ENCODE measurements at regions not wholly inside any gene's neighbourhood (a gene's known extent, or its start where the extent isn't known, plus 50 kb on each side); places are given as distances from the start of the nearest gene placed in this dataset.

DNA sequence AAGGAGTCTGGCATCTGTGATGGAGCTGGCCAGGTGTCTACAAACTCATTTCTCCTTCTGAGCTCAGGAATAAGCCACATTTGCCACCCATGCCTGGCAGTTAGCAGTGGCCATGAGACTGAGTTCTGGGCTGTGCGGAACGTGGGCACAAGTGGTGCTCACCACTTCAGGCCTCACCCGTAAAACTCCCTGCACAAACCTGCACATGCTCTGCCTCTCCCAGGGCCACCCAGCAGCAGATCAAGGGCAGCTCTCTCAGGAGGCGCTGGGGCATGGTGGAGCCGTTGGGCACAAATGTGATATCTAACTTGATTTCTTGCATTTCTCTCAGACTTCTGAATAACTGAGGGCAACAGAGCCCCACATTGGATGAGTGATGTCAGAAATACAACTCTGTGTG lies 269.5 kb downstream of the HIVEP2 start (continued):
- TF ChIP-seq, protein P1, sequence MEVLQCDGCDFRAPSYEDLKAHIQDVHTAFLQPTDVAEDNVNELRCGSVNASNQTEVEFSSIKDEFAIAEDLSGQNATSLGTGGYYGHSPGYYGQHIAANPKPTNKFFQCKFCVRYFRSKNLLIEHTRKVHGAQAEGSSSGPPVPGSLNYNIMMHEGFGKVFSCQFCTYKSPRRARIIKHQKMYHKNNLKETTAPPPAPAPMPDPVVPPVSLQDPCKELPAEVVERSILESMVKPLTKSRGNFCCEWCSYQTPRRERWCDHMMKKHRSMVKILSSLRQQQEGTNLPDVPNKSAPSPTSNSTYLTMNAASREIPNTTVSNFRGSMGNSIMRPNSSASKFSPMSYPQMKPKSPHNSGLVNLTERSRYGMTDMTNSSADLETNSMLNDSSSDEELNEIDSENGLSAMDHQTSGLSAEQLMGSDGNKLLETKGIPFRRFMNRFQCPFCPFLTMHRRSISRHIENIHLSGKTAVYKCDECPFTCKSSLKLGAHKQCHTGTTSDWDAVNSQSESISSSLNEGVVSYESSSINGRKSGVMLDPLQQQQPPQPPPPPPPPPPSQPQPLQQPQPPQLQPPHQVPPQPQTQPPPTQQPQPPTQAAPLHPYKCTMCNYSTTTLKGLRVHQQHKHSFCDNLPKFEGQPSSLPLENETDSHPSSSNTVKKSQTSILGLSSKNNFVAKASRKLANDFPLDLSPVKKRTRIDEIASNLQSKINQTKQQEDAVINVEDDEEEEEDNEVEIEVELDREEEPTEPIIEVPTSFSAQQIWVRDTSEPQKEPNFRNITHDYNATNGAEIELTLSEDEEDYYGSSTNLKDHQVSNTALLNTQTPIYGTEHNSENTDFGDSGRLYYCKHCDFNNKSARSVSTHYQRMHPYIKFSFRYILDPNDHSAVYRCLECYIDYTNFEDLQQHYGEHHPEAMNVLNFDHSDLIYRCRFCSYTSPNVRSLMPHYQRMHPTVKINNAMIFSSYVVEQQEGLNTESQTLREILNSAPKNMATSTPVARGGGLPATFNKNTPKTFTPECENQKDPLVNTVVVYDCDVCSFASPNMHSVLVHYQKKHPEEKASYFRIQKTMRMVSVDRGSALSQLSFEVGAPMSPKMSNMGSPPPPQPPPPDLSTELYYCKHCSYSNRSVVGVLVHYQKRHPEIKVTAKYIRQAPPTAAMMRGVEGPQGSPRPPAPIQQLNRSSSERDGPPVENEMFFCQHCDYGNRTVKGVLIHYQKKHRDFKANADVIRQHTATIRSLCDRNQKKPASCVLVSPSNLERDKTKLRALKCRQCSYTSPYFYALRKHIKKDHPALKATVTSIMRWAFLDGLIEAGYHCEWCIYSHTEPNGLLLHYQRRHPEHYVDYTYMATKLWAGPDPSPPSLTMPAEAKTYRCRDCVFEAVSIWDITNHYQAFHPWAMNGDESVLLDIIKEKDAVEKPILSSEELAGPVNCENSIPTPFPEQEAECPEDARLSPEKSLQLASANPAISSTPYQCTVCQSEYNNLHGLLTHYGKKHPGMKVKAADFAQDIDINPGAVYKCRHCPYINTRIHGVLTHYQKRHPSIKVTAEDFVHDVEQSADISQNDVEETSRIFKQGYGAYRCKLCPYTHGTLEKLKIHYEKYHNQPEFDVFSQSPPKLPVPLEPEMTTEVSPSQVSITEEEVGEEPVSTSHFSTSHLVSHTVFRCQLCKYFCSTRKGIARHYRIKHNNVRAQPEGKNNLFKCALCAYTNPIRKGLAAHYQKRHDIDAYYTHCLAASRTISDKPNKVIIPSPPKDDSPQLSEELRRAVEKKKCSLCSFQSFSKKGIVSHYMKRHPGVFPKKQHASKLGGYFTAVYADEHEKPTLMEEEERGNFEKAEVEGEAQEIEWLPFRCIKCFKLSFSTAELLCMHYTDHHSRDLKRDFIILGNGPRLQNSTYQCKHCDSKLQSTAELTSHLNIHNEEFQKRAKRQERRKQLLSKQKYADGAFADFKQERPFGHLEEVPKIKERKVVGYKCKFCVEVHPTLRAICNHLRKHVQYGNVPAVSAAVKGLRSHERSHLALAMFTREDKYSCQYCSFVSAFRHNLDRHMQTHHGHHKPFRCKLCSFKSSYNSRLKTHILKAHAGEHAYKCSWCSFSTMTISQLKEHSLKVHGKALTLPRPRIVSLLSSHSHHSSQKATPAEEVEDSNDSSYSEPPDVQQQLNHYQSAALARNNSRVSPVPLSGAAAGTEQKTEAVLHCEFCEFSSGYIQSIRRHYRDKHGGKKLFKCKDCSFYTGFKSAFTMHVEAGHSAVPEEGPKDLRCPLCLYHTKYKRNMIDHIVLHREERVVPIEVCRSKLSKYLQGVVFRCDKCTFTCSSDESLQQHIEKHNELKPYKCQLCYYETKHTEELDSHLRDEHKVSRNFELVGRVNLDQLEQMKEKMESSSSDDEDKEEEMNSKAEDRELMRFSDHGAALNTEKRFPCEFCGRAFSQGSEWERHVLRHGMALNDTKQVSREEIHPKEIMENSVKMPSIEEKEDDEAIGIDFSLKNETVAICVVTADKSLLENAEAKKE (CRISPR knock-in tag; IDR thresholded peaks at IDR 0.05) = no peak

DNA sequence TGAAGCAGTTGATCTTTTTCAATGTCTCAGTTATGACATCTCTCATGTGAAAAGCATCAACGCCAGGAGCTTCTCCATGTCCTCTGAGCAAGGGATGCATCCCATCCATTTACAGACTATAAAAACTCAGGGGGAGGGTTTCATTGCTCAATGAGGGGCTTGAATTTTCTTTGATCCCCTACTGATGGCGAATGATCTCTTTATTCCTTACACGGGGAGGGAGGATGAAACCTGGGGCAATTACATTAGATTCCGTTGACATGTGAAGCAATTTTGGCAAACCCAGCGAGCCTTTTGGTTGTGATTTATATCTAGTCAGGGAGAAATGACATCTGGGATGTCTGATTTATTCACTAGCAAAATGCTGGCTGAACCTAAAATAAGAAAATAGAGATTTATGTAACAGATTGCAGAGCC lies 268.9 kb downstream of the HIVEP2 start:
- Mint-ChIP-seq H3K4me3 (no peak overlapping the region), H3K36me3 (ENCODE audit: low read depth) (no peaks in the 10 kb centered on the region), H3K9me3 (no peaks in the 10 kb centered on the region), H3K27ac (no peak overlapping the region), H3K27me3 (ENCODE audit: insufficient read depth, low read depth, poor library complexity) (peaks cover 4% of the 10 kb centered on the region), H3K4me1 (peaks cover 11% of the 10 kb centered on the region; the same call in 2 of the 3 replicates)
- no peak for ATAC-seq
- Histone ChIP-seq H3K4me3 (no peak overlapping the region), H3K36me3 (ENCODE audit: insufficient read depth) (no peaks in the 10 kb centered on the region), H3K27ac (ENCODE audit: low read depth) (no peak overlapping the region), H2AFZ (peak overlapping the region; percentile 31; the same call in 1 of the 2 replicates), H3K4me2 (no peak overlapping the region), H3K27me3 (ENCODE audit: insufficient read depth) (no peaks in the 10 kb centered on the region), H3F3A (replicated peaks; ENCODE audit: low read depth) (no peaks in the 10 kb centered on the region), H4K20me1 (replicated peaks; ENCODE audit: insufficient read depth) (no peaks in the 10 kb centered on the region), H3K9me2 (ENCODE audit: insufficient read depth) (peaks cover 16% of the 10 kb centered on the region), H3K4me1 (ENCODE audit: insufficient read depth) (peaks cover 22% of the 10 kb centered on the region), H3K79me2 (replicated peaks; ENCODE audit: insufficient read depth) (no peaks in the 10 kb centered on the region)
- no peak for DNase-seq (ENCODE audit: low spot score)
- TF ChIP-seq JUNB (IDR thresholded peaks at IDR 0.05; ENCODE audit: unreplicated experiment) (no peak), ZNF114 (CRISPR knock-in tag; IDR thresholded peaks at IDR 0.05) (no peak), STAT1 (IDR thresholded peaks at IDR 0.05; ENCODE audit: unreplicated experiment) (no peak), EZH2phosphoT487 (IDR thresholded peaks at IDR 0.05; ENCODE audit: unreplicated experiment) (no peak)
- TF ChIP-seq, protein P1 (CRISPR knock-in tag; IDR thresholded peaks at IDR 0.05) = no peak
